H7 (cell line): ENCODE measurements at regions not wholly inside any gene's neighbourhood (a gene's known extent, or its start where the extent isn't known, plus 50 kb on each side); places are given as distances from the start of the nearest gene placed in this dataset.

Source experiments
- DNase-seq: peaks from one replicate; pipeline ENCODE4 v3.0.0; 2012
- H3K27me3 ChIP-seq: 2 replicates; pipeline ENCODE4 v1.6.0; 2011; ENCODE audit warnings: mild to moderate bottlenecking, low read length; ENCODE audit not compliant: control insufficient read depth, insufficient read depth
- H3K36me3 ChIP-seq: replicated peaks from 2 replicates; pipeline ENCODE4 v1.5.1; 2011; ENCODE audit warnings: low read length; ENCODE audit not compliant: control insufficient read depth, insufficient read depth
- H3K4me3 ChIP-seq: 2 replicates; pipeline ENCODE4 v1.5.1; 2011; ENCODE audit warnings: low read depth, mild to moderate bottlenecking, control low read depth, low read length, moderate library complexity; ENCODE audit not compliant: insufficient read depth

DNA sequence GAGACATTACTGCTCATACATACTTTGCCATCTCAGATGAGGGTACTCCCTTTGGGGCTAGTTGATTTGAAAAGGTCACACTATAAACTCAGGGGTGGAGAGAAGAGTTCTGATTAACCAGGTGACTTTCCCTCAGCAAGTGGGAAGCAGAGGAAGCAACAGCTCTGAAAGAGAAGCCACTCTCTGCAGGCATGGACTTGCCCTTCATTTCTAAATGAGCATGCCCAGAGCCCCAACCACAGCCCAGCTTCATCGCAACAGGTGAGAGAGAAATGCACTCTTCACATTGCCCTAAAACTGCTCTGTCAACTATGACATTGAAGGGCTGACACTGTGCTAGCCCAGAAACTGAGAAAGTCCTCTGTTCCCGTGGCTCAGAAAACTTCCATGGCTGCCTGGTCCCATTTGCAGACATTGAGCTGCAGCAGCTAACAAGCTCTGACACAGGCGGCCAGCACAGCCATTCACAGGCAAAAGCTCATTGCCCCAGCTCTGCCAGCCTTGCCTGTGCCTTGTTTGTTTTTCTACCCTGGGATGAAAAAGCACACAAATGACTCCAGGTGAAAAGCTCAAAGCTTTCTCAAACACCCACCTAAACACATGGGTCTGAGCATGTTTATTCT is 419.8 kb upstream of the DYNLRB2 start:
- Histone ChIP-seq H3K4me3 (no peak overlapping the region), H3K36me3 (no peaks in the 10 kb centered on the region), H3K27me3 (no peaks in the 10 kb centered on the region)
- no peak for DNase-seq

GRCh38 chr16:80117556-80118130 is 423.1 kb upstream of the DYNLRB2 start:
- no peak for DNase-seq
- Histone ChIP-seq H3K4me3 (no peak overlapping the region), H3K36me3 (no peaks in the 10 kb centered on the region), H3K27me3 (no peaks in the 10 kb centered on the region)

- DNase-seq: no peak
- Histone ChIP-seq H3K4me3 (no peak overlapping the region), H3K36me3 (no peaks in the 10 kb centered on the region), H3K27me3 (no peaks in the 10 kb centered on the region)
Measured at GRCh38 chr16:80116711-80117110, 424.1 kb upstream of the DYNLRB2 start.

- Histone ChIP-seq H3K36me3 (no peaks in the 10 kb centered on the region), H3K27me3 (no peaks in the 10 kb centered on the region), H3K4me3 (no peak overlapping the region)
- DNase-seq: no peak
Measured at GRCh38 chr16:80114699-80115098, 426.1 kb upstream of the DYNLRB2 start.

DNA sequence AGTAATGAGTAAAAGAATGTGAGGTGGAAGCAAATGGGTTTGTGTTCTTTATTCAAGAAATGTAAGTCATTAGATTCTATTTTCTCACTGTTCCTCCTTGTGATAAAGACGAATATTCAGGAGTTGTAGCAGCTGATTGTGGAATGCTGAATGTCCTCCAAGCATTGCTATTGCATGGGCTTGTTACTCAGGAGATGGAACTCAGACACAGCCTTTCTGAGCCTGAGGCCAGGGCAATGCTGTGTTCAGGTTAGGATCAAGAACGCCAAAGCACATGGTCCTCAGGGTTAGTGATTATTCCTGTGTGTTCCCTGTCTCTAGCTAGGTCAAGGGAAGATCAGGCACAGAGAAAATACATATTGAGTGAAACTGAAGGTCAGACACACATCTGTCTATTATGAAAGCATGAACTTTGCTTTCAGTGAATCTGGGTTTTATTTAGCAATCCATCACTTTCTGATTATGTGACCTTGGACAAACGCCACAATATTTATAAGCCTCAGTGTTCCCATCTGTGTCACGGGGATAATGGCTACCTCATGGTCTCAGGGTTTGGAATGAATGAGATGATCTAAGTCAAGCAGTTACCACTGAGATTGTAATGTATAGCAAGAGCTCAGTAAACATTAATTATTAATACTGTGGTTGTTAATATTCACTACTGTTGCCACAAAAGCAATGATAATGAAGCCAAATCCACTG is 426.8 kb upstream of the DYNLRB2 start:
- no peak for DNase-seq

GRCh38 chr16:80109581-80109980 is 431.2 kb upstream of the DYNLRB2 start:
- H3K27me3 ChIP-seq: no peaks in the 10 kb centered on the region
- no peak for DNase-seq
- H3K36me3 ChIP-seq: no peaks in the 10 kb centered on the region
- H3K4me3 ChIP-seq: no peak overlapping the region

More for the DNA sequence above, 426.8 kb upstream of the DYNLRB2 start:
- Histone ChIP-seq H3K4me3 (no peak overlapping the region), H3K36me3 (no peaks in the 10 kb centered on the region), H3K27me3 (no peaks in the 10 kb centered on the region)

- no peak overlapping the region for H3K4me3 ChIP-seq
- no peaks in the 10 kb centered on the region for H3K27me3 ChIP-seq
- H3K36me3 ChIP-seq: no peaks in the 10 kb centered on the region
- DNase-seq: no peak
Measured at GRCh38 chr16:80107900-80108299, 432.9 kb upstream of the DYNLRB2 start.

- no peaks in the 10 kb centered on the region for H3K27me3 ChIP-seq
- no peaks in the 10 kb centered on the region for H3K36me3 ChIP-seq
- DNase-seq: no peak
- H3K4me3 ChIP-seq: no peak overlapping the region
Measured at GRCh38 chr16:80105751-80106150, 435.0 kb upstream of the DYNLRB2 start.

GRCh38 chr16:80105160-80105559 is 435.6 kb upstream of the DYNLRB2 start:
- Histone ChIP-seq H3K27me3 (no peaks in the 10 kb centered on the region), H3K4me3 (no peak overlapping the region), H3K36me3 (no peaks in the 10 kb centered on the region)
- DNase-seq: no peak

GRCh38 chr16:80104401-80104800 is 436.4 kb upstream of the DYNLRB2 start:
- no peak for DNase-seq
- Histone ChIP-seq H3K27me3 (no peaks in the 10 kb centered on the region), H3K36me3 (no peaks in the 10 kb centered on the region)

DNA sequence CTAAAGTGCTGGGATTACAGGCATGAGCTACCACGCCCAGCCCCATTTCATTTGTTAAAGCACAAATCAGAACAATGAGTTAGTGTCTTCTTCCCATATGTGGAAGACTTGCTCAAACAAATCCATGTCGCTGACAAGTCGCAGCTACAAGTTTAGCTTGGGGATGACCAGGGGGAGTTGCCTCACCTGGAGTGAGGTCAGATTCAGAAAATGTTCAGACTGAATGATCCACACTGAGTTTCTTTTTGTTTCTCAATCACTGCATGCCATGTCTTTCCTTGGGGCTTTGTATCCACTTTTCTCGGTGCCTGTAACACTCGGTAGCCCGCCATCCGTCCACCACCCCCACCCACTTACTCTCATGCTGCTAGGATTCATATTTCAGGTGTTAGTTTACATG is 437.3 kb upstream of the DYNLRB2 start:
- no peaks in the 10 kb centered on the region for H3K36me3 ChIP-seq
- DNase-seq: no peak
- no peak overlapping the region for H3K4me3 ChIP-seq
- H3K27me3 ChIP-seq: no peaks in the 10 kb centered on the region

More at GRCh38 chr16:80104401-80104800, 436.4 kb upstream of the DYNLRB2 start:
- H3K4me3 ChIP-seq: no peak overlapping the region

- no peak for DNase-seq
- Histone ChIP-seq H3K27me3 (no peaks in the 10 kb centered on the region), H3K4me3 (no peak overlapping the region), H3K36me3 (no peaks in the 10 kb centered on the region)
Measured at GRCh38 chr16:80100846-80101451, 439.8 kb upstream of the DYNLRB2 start.

GRCh38 chr16:80100186-80100585 is 440.6 kb upstream of the DYNLRB2 start:
- Histone ChIP-seq H3K27me3 (no peaks in the 10 kb centered on the region), H3K36me3 (no peaks in the 10 kb centered on the region), H3K4me3 (no peak overlapping the region)
- no peak for DNase-seq

GRCh38 chr16:80097098-80097497 is 443.7 kb upstream of the DYNLRB2 start:
- Histone ChIP-seq H3K36me3 (no peaks in the 10 kb centered on the region), H3K4me3 (no peak overlapping the region), H3K27me3 (no peaks in the 10 kb centered on the region)
- no peak for DNase-seq

- DNase-seq: no peak
- no peak overlapping the region for H3K4me3 ChIP-seq
- no peaks in the 10 kb centered on the region for H3K36me3 ChIP-seq
- no peaks in the 10 kb centered on the region for H3K27me3 ChIP-seq
Measured at GRCh38 chr16:80092681-80093080, 448.1 kb upstream of the DYNLRB2 start.
